ENCODE measurements at regions not wholly inside any gene's neighbourhood (a gene's known extent, or its start where the extent isn't known, plus 50 kb on each side); places are given as distances from the start of the nearest gene placed in this dataset.
"Not testable (repeated sequence)": the region's sequence is repeated elsewhere in the genome, so short reads cannot be mapped to it uniquely, and the experiment has no call there.

DNA sequence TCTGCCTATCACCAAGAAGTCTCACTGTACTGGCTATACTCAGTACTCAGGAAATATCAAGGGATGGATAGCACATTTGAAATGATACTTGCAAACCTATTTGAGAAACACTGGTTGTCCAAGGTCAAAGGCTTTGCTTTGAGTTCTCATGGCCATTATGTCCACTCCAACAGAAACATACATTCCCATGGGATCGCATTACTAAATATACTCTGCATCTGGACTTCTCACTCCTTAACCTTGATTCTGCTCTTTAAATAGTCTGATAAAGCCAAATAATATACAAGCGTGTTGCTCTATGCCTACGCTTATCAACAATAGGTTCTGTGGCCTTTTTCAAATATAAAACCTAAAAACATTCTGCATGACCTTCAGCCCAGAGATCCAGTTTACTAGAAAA is 1054.8 kb downstream of the MRPL39 start:
- no peak for DNase-seq (ENCODE audit: low read depth in 2 of 2)

GRCh38 chr21:24545807-24546361 is 1061.4 kb downstream of the MRPL39 start:
- DNase-seq (ENCODE audit: low read depth in 2 of 2) = no peak

DNA sequence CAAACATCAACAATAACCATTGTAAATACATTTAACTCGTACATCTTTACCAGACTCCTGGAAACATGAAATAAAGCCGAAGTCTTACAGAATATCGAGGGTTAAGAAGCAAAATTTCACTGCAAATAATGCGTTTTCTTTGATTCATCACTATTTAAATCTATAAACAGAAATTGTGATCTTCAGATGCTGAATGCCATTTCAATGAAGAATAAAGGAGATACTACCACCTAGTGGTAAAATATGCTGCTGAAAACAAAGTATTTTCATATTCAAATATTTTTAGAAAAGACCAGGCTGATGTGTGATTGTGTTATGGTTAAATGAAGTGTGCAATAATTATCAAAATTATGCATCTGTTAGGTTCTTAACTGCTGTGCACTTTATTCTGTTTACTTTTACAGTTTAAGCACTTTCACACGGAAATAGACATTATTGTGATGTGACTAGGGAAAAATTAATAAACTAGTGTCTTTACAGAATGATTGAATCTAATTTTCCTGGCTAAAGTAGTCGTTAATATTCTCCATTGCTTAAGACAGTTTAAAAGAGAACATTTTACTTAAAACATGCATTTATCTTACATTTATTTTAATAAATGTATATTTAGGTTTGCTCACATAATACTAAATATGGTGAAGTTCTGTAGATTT is 1093.1 kb downstream of the MRPL39 start:
- DNase-seq (ENCODE audit: low read depth in 2 of 2) = no peak

GRCh38 chr21:24509131-24509530 is 1098.2 kb downstream of the MRPL39 start:
- no peak for DNase-seq (ENCODE audit: low read depth in 2 of 2)

- no peak for DNase-seq (ENCODE audit: low read depth in 2 of 2)
Measured at GRCh38 chr21:24486973-24487372, 1120.3 kb downstream of the MRPL39 start.

DNA sequence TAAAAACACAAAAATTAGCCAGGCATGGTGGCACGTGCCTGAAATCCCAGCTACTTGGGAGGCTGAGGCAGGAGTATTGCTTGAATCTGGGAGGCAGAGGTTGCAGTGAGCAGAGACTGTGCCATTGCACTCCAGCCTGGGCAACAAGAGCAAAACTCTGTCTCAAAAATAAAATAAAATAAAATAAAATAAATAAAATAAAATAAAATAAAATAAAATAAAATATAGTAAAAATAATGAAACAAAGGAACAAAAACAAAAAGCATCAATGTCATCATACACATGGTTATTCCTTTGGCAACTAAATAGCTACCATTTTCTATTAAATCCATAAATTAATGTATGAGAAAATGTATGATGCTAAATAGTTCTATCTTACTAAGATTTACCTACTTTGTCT is 1123.9 kb downstream of the MRPL39 start:
- DNase-seq (ENCODE audit: low read depth in 2 of 2) = not testable (repeated sequence)

- DNase-seq (ENCODE audit: low read depth in 2 of 2) = no peak
Measured at GRCh38 chr21:24470852-24471251, 1136.4 kb downstream of the MRPL39 start.

DNA sequence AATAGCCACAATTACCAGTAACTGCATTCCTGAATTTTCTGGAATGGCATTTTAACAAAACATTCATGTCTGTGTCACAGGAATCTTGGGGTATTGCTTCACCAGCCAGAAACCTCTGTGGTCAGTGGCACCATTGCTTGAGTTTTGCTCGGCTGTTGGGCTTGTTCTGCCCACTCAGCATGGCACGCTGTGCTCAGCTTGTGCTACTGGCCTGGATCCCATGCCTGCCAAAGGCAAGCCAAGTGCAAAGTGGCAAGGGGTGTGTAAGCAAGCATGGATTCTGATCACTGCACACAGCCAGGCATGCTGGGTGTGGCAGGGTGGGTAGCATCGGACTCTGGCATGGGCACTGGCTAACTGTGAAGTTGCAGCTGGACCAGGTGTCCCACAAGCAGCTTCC is 1150.9 kb downstream of the MRPL39 start:
- DNase-seq (ENCODE audit: low read depth in 2 of 2) = no peak

GRCh38 chr21:24450119-24450518 is 1157.2 kb downstream of the MRPL39 start:
- no peak for DNase-seq (ENCODE audit: low read depth in 2 of 2)

DNA sequence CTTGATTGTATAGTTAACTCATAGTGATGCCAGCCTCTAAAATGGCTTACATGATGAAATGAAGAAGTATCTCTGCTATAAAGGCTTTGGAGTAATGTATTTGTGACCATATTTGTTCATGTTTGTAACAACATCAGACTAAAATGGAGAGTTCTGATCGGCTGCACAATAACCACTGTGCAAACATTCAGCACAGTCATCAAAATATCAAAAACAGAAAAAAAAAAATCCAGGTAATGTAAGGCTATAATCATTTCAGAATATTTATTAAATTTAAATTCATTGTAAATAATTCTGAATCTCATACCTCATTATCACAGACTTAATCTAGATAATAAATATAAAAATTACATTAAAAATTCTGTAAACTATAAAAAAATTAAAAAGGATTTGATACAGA is 1161.8 kb downstream of the MRPL39 start:
- no peak for DNase-seq (ENCODE audit: low read depth in 2 of 2)

DNA sequence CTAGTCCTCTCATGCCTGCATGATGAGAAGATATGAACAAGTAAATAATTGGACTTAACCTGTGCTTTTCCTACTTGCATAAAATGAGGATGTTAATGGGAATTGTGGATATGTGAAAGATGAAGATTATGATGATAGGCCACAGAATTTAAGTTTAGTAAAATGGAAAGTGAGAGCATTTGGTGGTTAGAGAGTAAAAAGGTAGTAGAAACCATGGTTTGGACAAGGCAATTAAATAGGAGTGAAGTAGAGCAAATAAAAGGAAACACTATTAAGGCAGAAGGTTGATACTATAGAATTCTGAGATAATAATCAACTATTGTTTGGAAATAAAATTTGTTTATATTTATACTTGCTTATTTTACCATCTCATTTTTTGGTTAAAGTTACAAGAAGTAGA is 1162.5 kb downstream of the MRPL39 start:
- no peak for DNase-seq (ENCODE audit: low read depth in 2 of 2)

DNA sequence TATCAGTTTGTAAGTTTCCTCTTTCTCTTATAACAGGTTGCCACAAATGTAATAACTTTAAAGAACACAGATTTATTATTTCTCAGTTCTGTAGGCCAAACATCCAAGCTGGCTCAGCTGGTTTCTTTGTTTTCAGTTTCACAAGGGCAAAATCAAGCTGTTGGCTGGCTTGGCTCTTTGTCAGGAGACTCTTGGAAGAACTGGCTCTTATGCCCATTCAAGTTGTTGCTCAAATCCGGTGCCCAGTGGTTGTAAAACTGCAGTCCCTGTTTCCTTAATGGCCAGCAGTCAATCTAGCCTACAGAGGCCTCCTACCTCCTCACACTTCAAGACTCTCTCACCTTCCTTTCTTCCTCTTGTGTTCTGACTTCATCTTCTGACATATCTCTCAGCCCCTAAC is 1171.0 kb downstream of the MRPL39 start:
- no peak for DNase-seq (ENCODE audit: low read depth in 2 of 2)

- DNase-seq (ENCODE audit: low read depth in 2 of 2) = no peak
Measured at GRCh38 chr21:24428591-24429199, 1178.6 kb downstream of the MRPL39 start.

DNA sequence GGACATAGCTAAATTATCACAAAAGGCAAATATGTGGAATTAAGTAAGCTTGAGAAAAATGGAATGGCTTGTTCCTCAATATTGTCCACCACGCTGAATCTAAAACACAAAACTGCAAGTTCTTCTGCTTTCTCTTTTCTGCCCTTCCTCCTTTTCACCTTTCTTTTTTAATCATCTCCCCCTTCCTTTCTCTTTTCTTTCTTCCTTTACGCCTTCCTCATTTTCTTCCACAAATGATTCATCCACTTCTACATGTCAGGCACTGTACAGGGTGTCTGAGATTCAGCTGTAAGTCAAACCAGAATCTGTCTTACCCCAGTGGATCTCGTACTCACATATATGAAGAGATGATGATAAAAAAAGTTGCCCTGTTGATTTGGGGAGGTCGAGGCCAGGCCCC is 1182.5 kb downstream of the MRPL39 start:
- DNase-seq (ENCODE audit: low read depth in 2 of 2) = no peak

GRCh38 chr21:24423546-24423945 is 1183.7 kb downstream of the MRPL39 start:
- DNase-seq (ENCODE audit: low read depth in 2 of 2) = no peak

GRCh38 chr21:24420689-24421088 is 1186.6 kb downstream of the MRPL39 start:
- no peak for DNase-seq (ENCODE audit: low read depth in 2 of 2)

DNA sequence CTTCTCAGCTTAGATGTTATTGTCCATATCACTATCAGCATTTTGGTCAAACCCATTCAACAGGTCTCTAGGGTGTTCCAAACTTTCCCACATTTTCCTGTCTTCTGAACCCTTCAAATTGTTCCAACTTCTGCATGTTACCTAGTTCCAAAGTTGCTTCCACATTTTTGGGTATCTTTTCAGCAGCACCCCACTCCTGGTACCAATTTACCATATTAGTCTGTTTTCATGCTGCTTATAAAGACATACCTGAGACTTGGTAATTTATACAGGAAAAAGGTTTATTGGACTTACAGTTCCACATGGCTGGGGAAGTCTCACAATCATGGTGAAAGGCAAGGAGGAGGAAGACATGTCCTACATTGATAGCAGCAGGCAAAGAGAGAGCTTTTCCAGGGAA is 1187.6 kb downstream of the MRPL39 start:
- DNase-seq (ENCODE audit: low read depth in 2 of 2) = not testable (repeated sequence)

DNA sequence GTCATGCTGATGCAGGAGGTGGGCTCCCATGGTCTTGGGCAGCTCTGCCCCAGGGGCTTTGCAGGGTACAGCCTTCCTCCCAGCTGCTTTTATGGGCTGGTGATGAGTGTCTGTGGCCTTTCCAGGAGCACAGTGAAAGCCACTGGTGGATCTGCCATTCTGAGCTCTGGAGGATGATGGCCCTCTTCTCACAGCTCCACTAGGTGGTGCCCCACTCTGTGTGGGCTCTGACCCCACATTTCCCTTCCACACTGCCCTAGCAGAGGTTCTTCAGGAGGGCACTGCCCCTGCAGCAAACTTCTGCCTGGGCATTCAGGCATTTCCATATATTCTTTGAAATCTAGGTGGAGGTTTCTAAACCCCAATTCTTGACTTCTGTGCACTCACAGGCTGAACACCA is 1188.6 kb downstream of the MRPL39 start:
- DNase-seq (ENCODE audit: low read depth in 2 of 2) = no peak

- no peak for DNase-seq (ENCODE audit: low read depth in 2 of 2)
Measured at GRCh38 chr21:24411429-24411828, 1195.9 kb downstream of the MRPL39 start.

DNA sequence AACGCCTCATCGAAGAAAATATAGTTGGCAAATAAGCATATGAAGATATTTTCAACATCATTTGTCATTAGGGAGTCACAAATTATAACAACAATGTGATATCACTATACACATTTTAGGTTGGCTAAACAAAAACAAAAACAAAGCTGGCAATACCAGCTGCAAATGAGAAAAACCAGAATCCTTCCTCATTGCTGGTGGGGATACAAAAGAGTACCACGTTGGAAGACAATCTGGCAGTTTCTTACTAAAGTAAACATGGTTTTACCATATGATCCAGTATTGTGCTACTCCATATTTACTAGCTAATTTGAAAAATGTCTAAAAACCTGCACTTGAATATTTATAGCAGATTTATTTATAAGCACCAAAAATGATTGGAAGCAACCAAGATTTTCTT is 1204.1 kb downstream of the MRPL39 start:
- DNase-seq (ENCODE audit: low read depth in 2 of 2) = no peak

GRCh38 chr21:24395320-24395923 is 1211.9 kb downstream of the MRPL39 start:
- no peak for DNase-seq (ENCODE audit: low read depth in 2 of 2)

DNA sequence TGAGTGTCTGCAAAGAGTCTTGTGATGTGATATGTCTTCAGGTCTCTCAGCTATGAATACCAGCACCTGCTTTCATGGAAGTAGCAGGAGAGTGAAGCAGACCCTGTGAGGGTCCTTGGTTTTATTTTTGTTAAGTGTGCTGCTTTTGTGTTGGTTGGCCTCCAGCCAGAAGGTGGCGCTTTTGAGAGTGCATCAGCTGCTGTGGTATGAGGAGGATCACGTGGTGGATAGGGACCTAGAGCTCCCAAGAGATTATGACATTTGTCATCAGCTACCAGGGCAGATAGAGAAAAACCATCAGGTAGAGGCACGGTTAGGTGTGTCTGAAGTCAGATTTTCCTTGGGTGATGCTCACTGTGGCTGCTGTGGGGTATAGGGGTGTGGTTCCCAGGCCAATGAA is 1232.1 kb downstream of the MRPL39 start:
- peak in 1 of 2 donors; percentile 4 for DNase-seq (ENCODE audit: low read depth in 2 of 2)

DNA sequence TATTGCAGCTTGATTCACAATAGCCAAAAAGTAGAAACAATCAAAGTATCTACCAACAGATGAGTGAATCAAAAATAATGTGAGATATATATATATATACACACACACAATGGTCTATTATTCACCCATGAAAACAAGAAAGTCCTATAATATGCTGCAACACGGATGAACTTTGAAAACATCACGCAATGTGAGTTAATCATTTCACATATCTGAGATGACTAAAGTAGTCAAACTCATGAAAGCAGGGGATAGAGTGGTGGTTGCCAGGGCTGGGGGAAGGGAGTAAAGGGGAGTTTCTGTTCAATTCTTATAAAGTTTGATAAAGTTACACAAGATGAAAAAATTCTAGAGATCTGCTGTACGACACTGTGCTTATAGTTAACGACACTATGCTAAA is 1234.8 kb downstream of the MRPL39 start:
- no peak for DNase-seq (ENCODE audit: low read depth in 2 of 2)

All from stimulated activated CD4-positive, alpha-beta T cell treated with anti-CD3 and anti-CD28 coated beads, Interleukin-1b, Interleukin-23, amount 100 ng/mL, for 1 hour (primary cell).